GM12872 (cell line): ENCODE measurements at regions not wholly inside any gene's neighbourhood (a gene's known extent, or its start where the extent isn't known, plus 50 kb on each side); places are given as distances from the start of the nearest gene placed in this dataset.

ENCODE experiments used
- CTCF ChIP-seq: IDR thresholded peaks from 3 replicates; pipeline ENCODE4 v1.5.1; 2011; ENCODE audit warnings: low read depth, mild to moderate bottlenecking, low read length, moderate library complexity; ENCODE audit not compliant: insufficient read depth

DNA sequence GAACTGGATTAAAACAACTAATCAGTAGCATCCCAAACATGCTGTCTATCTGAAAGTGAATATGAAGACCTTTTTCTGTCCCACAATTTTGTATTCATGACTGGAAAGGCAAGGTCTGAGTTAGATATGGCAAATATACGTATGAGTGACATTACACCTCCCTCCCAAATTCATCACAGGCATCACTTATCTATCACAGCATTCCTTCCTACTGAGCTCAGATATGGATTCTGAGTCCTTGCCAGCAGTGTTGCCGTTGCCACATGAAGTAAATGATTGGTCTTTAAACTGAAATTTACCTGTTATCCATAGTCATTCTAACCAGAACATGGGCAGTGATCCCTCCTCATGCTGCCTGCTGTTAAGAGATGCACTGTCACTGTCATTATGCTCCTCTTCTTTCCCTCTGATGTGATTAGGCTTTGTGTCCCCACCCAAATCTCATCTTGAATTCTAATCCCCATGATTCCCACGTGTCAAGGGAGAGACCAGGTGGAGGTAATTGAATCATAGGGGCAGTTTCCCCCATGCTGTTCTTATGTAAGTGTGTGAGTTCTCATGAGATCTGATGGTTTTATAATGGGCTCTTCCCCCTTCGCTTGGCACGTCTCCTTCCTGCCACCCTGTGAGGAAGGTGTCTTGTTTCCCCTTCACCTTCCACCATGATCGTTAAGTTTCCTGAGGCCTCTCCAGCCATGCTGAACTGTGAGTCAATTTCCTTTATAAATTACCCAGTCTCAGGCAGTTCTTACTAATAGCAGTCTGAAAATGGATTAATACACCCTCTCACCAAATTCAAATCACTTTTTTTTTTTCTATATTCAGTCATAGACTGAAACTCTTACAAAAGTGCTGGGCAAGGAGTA lies 288.4 kb downstream of the NUAK1 start:
- TF ChIP-seq CTCF, result no peak

- TF ChIP-seq CTCF, result no peak
These were observed 286.3 kb downstream of the NUAK1 start for GRCh38 chr12:105852496-105852895.

- TF ChIP-seq CTCF, result no peak
These were observed 285.8 kb downstream of the NUAK1 start for GRCh38 chr12:105852951-105853350.

DNA sequence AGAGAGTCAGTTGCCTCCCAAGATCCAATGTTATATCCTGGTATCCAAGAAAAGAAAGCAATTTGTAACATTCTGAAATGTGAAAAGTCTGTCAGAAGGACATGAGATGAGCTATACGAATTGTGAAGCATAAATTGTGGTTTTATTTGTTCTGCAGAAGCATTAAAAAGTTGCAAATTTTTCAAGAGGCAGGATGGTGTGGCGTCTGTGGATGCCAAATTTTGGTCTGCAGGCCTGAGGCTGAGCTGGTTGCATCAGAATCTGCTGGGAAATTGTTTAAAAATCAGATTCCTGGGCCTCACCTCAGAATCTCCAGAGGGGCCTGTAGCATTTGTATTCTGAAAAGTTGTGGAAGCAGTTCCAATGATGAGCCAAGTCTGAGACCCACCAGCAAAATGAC lies 284.7 kb downstream of the NUAK1 start:
- TF ChIP-seq CTCF, result no peak

- TF ChIP-seq CTCF, result no peak
These were observed 283.2 kb downstream of the NUAK1 start for GRCh38 chr12:105855361-105856047.

DNA sequence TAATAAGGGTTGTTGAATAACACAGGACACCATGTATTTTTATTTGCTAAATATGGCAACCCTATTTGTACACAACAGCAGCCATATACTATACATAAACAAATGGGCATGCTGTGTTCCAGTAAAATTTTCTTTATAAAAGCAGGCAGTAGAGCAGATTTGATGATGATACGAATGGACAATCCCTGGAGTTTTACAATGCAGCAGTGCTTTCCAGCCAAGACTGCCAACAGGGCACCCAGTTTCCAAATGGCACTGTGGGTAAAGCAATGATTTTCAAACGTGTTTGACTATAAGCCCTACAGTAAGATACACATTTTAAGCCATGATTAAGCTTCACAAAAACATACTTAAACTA lies 282.7 kb downstream of the NUAK1 start:
- no peak for TF ChIP-seq CTCF

GRCh38 chr12:105858981-105859710 lies 279.6 kb downstream of the NUAK1 start:
- no peak for TF ChIP-seq CTCF
